ENCODE measurements at regions not wholly inside any gene's neighbourhood (a gene's known extent, or its start where the extent isn't known, plus 50 kb on each side); places are given as distances from the start of the nearest gene placed in this dataset.
"Not testable (repeated sequence)": the region's sequence is repeated elsewhere in the genome, so short reads cannot be mapped to it uniquely, and the experiment has no call there.

DNA sequence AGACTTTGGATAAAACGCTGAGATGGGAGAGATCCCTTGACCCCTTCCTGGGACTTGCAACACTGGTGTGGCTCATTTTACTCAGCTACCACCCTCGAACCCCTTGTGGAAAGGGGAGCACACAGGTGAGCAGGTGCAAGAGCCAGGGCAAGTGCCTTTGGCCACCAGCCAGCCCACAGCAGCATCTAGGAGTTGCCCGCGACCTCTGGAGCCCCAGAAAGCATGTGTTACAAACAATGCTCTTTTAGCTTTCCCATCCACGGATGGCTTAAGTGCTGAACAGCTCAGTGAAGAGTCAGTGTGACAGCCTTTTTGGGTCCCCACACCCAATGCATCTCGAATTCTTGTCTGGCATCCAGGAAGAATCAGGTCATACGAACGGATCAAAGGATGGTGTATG, 197.8 kb downstream of the MEMO1 start:
- no peak for DNase-seq

DNA sequence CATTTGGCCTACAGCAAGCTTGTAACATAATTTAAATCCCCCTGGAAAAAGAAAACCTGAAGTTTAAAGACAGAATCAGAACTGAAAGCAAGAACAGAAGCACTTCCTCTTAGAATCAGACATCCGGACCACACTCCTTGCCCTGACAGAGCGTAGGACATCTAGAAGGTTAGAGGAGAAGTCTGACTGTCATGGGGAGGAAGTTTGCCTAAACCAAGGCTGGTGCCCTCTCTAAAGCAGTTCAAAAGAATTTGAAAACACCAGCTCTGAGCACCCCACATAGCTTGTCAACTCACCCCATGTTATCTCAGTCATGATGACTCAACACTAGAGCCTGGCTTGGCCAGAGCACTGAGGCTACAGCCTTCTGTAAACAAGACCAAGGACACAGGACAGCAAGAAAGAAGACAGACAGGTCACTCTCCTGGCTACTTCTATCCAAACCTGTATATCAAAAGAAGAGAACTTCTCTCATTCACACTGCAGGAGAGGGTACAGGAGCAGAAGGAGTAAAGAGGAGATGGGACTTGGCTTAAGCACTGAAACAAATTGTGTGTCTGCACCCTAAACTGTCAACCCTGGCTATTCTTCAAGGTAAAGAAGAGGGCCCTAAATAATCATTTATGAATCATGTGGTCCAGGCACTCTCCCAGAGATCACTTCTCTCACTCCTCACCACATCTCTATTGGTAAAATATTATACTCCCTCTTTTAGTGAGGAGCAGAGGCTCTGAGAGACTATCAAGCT, 198.6 kb downstream of the MEMO1 start:
- DNase-seq: peak; percentile 7 to 16

DNA sequence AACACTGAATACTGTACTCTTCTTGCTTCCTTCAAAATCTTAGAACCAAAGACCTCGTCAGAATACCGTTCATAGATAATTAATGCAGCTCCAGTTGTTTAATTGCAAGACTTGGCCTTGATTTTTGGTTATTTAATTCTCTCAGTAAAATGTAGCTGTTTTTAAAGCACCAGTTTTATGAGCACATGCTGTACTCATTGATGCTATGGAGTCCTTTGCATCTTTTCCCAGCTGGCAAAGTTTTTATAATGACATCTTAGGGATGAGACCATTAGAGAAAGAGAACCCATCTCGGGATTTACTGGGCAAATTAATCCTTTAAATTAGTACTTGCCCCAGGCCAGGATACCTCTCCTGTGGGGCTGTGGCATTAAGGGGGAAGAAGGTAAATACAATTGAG, 199.3 kb downstream of the MEMO1 start:
- no peak for DNase-seq

DNA sequence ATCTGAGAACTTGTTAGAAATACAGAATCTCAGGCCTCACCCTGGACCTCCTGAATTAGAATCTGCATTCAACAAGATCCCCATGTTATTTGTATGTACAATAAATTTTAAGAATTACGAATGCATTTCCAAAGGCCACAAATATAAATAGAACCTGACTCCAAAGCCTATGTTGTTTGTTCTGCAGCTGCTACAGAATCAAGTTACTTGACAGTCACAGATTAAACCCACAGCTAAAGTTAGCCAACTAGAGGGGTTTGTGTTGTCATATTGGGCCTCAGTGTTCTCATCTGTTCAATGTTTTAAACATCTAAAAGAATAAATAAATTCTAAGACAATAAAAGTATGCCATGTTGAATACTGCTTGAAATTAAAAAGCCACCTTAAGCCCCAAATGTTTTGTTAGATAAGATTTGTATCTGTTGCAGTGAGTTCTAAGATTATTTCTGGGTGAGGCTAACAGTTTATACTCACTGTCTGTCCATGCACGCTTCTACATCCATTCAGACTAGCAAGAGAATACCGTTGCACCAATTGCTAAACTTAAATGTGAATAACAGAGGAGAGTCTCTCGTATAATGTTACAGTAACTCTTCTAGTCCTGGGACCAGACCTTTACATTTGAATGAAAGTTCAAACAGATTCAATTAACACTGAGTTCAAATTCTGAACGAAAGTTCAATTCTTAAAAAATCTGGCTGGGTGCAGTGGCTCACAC, 200.4 kb downstream of the MEMO1 start:
- DNase-seq: no peak

DNA sequence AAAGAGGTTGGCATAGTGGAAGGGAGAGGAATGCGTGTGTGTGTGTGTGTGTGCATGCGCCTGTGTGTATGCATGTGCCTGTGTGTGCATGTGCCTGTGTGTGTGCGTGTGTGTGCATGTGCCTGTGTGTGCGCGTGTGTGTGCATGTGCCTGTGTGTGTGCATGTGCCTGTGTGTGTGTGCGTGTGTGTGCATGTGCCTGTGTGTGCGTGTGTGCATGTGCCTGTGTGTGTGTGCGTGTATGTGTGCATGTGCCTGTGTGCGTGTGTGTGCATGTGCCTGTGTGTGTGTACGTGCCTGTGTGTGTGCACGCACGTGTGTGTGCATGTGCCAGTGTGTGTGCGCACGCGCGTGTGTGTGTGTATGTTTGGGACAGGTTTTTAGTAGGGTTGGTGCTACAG, 205.1 kb downstream of the MEMO1 start:
- no peak for DNase-seq

DNA sequence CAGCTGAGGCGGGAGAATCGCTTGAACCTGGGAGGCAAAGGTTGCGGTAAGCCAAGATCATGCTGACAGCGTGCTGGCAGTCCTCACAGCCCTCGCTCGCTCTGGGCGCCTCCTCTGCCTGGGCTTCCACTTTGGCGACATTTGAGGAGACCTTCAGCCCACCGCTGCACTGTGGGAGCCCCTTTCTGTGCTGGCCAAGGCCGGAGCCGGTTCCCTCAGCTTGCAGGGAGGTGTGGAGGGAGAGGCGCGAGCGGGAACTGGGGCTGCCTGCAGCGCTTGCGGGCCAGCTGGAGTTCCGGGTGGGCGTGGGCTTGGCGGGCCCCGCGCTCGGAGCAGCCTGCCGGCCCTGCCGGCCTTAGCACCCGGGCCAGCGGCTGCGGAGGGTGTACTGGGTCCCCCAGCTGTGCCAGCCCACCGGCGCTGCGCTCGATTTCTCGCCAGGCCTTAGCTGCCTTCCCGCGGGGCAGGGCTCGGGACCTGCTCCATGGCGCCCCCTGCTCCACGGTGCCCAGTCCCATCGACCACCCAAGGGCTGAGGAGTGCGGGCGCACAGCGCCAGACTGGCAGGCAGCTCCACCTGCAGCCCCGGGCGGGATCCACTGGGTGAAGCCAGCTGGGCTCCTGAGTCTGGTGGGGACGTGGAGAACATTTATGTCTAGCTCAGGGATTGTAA, 207.2 kb downstream of the MEMO1 start:
- DNase-seq: not testable (repeated sequence)

DNA sequence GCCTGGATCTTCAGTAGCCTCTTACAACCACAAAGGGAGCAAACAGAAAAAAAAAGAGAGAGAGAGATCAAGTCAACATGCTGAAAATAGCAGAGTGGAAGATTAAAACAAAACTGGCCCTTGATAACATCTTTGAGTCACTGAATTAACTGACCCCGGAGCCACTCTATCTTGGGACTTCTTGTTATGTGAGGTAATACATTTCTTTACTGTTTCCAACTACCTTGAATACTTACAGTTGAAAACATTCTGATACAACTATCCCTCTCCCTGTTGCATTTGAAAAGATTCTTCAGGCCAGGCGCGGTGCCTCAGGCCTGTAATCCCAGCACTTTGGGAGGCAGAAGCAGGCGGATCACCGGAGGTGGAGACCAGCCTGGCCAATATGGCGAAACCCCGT, 208.1 kb downstream of the MEMO1 start:
- no peak for DNase-seq

DNA sequence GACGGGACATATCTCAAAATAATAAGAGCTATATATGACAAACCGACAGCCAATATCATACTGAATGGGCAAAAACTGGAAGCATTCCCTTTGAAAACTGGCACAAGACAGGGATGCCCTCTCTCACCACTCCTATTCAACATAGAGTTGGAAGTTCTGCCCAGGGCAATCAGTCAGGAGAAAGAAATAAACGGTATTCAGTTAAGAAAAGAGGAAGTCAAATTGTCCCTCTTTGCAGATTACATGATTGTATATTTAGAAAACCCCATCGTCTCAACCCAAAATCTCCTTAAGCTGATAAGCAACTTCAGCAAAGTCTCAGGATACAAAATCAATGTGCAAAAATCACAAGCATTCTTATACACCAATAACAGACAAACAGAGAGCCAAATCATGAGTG, 211.5 kb downstream of the MEMO1 start:
- not testable (repeated sequence) for DNase-seq

DNA sequence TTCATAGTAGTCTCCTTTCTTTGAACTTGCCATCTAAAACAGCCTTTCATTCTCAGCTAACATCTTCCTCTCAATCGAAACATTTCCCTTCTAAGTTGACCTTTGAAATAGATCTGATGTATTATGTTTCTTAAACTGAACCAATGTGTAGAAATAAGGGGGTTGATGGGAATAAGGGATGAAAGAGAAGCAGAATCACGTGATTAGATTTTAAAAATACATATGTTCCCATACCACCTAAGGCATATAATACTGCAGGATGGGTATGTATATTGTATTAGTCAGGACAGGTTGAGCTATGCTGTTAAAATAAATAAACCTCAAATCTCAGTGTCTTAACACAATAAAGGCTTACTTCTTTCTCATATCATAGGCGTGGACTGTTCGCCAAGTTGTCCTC, 207.5 kb upstream of the SRD5A2 start:
- no peak for DNase-seq

DNA sequence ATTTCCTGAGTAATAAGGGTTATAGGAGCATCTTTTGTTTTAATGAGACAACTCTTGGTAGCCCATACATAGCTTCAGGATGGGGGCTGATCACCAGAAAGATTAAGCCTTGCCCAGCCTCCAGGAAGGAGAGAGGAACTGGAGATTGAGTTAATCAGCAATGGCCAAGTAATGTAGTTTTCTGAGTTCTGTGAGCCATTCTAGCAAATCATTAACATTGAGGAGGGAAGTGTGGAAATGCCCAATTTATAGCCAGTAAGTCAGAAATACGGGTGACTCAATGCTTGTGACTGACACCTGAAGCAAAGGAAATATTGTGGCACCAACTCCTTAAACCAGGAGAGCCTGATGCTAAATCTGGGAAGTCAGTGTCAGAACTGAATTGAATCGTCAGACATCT, 205.1 kb upstream of the SRD5A2 start:
- DNase-seq: no peak

DNA sequence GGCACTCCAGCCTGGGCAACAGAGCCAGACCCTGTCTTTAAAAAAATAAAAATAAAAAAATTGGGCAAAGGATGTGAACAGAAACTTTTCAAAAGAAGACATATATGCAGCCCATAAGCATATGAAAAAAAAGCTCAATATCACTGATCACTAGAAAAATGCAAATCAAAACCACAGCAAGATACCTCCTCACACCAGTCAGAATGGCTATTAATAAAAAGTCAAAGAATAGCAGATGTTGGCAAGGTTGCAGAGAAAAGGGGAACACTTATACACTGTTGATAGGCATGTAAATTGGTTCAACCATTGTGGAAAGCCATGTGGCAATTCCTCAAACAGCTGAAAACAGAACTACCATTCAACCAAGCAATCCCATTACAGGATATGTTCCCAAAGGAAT, 204.1 kb upstream of the SRD5A2 start:
- no peak for DNase-seq

DNA sequence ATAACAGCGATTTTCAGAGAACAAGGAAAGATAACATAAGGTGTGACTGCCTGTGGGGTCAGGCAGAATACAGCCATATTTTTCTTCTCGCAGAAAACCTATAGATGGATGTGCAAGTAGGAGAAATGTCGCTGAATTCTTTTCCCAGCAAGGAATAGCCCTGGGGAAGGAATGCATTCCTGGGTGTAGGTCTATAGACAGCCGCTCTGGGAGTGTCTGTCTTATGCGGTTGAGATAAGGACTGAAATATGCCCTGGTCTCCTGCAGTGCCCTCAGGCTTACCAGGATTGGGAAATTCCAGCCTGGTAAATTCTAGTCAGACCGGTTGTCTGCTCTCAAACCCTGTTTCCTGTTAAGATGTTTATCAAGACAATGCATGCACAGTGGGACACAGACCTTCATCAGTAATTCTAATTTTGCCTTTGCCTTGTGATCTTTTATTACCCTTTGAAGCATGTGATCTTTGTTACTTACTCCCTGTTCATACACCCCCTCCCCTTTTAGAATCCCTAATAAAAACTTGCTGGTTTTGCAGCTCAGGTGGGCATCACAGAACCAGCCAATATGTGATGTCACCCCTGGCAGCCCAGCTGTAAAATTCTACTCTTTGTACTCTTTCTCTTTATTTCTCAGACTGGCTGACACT, 202.8 kb upstream of the SRD5A2 start:
- DNase-seq: not testable (repeated sequence)

DNA sequence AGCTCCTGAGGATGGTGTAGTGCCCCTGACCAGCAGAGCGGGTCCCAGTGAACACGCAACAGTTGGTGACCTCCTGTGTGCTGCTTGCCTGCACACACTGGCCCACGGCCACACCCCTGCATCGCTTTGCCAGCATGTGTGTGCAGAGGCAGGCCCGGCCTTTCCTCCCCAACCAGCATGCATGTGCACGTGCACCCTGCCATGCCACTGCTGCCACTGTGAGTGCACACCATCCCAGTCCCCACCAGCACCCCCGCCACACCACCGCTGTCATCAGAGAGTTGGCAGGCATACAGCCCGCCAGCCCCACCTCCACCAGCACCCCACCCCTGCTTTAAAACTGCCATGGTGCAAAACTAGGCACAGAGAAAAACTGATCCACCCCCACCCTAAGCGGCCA, 197.4 kb upstream of the SRD5A2 start:
- no peak for DNase-seq

DNA sequence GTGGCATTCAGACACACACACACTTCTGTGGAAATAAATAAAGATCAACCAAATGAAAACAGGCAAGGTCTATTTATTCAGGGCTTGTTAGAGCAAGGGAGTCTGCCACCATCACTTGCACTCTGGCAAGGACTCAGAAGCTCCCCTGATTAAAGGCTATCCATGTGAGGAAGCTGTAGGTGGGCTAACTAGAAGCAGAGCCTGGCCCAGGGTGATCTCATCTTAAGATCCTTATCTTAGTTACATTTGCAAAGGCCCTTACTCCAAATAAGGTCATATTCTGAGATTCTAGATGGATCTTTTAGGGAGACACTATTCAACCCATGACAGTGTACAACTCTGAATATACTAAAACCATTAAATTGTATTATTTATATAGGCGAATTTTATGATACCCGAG, 190.0 kb upstream of the SRD5A2 start:
- DNase-seq: no peak

DNA sequence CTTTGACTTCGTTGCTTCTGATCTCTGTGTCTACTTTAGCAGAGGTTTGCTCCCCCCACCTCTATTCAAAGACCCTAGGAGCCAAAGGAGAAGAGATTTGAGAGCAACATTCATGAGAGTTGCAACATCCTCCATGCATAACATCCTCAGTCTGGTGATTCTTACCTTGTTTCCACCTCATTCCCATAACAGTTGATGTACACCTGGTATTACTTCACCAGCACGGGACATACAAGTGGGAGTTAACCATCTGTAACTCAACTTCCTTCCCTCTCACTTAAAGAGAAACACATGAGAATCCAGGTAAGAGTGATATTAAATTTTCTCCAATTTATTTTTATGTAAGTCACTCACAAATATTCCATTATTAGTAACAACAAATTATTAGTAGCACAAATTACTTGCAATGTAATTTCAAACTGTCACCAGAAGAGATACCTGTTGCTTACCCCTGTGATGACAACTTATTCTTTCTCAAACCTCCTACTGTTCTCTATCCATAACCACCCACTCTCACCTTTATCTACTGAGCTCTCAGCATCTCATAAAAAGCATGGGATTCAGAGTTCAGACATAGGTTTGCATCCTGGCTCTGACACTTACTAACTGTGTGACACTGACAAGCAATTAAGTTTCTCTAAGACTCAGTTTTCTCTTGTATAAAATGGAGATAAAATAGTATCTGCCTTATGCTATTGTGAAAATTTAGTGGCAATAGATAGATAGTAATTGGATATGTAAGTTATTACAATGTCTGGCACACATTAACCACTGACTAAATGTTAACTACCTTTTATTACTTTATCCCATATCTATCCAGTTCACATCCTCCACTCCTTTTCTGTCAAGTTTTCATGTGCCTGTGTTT, 184.6 kb upstream of the SRD5A2 start:
- no peak for DNase-seq

DNA sequence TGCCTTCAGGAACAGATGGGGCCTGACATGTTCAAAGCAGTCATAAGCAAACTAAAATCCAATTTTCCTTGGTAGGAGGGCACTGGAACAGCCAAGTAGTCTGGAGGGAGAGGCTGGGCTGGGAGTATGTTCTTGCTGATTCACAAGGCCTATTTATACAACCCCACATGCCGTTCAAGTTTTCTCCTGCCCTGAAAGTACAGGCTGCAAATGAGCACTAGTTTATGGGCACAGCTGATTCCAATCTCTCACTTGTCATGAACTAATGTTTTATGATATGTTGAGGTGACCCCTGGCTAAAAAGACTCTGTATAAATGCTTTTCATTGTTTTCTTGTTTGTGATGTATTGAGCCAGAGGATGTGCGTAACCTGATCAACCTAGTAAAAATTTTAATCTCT, 183.4 kb upstream of the SRD5A2 start:
- DNase-seq: no peak

DNA sequence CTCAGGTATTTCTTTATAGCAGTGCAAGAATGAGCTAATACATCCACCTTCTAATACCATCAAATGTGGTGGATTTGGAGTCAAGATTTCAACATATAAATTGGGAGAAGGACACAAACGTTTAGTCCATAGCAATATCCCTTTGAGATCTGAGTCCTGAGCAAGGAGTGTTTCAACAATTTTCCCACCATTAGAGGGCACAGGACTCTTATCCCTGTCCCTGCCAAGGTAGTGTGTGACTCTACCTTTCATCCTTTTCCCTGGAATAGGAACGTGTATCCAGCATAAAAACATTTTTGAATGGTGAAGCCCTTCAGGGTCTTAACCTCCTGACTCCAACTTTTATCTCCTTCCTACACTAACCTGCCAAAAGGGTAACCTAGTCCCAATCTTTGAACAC, 181.3 kb upstream of the SRD5A2 start:
- DNase-seq: no peak

DNA sequence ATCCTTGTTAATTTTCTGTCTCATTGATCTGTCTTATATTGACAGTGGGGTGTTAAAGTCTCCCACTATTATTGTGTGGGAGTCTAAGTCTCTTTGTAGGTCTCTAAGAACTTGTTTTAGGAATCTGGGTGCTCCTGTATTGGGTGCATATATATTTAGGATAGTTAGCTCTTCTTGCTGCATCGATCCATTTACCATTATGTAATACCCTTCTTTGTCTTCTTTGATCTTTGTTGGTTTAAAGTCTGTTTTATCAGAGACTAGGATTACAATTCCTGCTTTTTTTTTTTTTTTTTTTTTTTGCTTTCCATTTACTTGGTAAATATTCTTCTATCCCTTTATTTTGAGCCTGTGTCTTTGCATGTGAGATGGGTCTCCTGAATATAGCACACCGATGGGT, 176.6 kb upstream of the SRD5A2 start:
- not testable (repeated sequence) for DNase-seq

DNA sequence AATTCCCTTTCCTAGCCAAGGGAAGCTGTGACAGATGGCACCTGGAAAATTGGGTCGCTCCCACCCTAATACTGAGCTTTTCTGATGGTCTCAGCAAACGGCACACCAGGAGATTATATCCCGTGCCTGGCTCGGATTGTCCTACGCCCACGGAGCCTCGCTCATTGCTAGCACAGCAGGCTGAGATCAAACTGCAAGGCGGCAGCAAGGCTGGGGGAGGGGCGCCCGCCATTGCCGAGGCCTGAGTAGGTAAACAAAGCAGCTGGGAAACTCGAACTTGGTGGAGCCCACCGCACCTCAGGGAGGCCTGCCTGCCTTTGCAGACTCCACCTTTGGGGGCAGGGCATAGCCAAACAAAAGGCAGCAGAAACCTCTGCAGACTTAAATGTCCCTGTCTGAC, 168.0 kb upstream of the SRD5A2 start:
- not testable (repeated sequence) for DNase-seq

DNA sequence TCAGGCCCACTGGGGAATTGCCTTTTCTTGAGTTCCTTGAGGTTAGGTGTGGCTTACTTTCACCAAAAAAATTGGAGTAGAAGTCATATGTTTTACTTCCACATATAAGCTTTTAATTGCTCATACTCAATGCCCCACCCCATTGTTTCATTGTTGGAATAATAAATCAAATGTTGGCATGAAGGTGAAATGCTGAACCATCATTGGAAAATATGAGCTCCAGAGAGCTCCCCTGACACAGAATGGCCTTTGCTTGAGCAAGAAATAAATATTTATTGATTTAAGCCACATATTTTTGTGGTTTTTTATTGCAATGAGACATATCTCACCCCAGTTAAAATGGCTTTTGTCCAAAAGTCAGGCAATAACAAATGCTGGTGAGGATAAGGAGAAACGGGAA, 167.3 kb upstream of the SRD5A2 start:
- no peak for DNase-seq

DNA sequence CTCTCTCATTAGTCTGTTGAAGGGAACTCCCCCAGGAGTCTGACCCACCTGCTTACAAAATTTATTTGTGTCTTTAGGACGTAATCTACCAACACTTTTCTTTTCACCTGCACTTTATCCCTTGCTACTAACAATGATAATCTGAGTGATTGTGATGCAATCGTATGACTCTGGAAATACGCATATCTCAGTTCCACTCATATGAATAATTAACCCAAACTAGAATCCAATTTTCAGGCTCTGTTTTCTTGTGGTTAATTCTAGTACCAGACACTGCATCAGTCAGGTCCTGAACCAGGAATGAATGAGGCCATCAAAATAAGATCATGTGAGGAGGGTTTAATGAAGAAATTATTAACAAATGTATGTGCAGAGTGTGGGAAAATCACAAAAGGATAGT, 158.4 kb upstream of the SRD5A2 start:
- no peak for DNase-seq

DNA sequence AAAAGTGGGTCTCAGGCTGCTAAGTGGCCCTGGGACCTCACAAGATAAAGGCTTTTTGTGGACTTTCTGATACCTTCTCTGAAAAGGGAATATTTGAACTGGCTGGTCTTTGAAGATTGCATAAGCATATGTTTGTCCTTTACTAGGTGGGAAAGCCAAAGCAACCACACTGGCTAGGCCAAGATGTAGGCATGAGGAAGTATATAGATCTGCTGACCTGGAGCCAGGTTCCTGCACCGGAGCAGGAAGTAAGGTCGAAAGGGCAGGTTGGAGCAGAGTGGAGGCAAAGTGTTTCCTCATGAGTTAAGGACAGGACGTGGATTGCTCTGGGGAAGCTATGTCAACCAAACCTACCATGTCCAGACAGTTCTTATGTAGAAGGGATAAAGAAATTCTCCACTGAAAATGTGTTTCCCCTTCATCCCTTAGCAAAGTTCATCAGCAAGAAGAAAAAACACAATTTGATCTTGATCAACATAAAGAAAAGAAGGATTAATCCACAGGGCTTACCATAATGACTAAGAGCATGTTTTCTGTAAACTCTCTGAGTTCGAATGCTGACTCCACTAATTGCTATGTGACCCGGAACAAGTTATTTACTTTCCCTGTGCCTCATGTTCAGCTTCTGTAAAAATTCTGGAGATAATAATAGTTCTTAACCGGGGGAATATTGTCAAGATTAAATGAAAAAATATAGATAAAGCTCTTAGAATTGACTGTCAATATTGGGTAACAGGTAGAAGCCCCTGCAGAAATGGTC, 156.1 kb upstream of the SRD5A2 start:
- no peak for DNase-seq
